ENCODE measurements at regions not wholly inside any gene's neighbourhood (a gene's known extent, or its start where the extent isn't known, plus 50 kb on each side); places are given as distances from the start of the nearest gene placed in this dataset.

DNA sequence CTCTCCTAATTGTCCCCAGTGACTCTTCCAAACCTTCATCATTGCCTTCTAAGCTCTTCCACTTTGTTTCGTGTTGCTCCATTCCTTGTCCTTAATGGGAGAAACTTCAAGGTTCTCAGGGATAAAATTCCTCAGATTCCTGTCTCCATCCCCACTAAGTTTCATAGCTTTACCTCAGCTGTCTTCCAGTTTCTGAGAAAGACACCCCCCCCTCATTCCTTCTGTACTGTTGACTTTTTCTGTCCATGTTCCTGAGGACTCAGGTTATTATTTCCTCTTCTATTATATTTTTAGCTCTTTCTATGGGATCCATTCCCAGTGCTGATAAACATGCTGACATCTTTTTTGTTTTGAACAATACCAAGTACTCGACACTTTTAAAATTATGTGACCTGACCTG is 215.3 kb upstream of the PTGFR start:
- no peaks in the 10 kb centered on the region for H3K4me1 Mint-ChIP-seq
- TF ChIP-seq, protein P1, sequence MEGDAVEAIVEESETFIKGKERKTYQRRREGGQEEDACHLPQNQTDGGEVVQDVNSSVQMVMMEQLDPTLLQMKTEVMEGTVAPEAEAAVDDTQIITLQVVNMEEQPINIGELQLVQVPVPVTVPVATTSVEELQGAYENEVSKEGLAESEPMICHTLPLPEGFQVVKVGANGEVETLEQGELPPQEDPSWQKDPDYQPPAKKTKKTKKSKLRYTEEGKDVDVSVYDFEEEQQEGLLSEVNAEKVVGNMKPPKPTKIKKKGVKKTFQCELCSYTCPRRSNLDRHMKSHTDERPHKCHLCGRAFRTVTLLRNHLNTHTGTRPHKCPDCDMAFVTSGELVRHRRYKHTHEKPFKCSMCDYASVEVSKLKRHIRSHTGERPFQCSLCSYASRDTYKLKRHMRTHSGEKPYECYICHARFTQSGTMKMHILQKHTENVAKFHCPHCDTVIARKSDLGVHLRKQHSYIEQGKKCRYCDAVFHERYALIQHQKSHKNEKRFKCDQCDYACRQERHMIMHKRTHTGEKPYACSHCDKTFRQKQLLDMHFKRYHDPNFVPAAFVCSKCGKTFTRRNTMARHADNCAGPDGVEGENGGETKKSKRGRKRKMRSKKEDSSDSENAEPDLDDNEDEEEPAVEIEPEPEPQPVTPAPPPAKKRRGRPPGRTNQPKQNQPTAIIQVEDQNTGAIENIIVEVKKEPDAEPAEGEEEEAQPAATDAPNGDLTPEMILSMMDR (IDR thresholded peaks at IDR 0.05) = no peak
- ATAC-seq (ENCODE audit: low read depth) (no peak), DNase-seq (no peak)
- CTCF ChIA-PET = interaction anchor here (0.7 kb wide), 1 partner anchor 565 kb away, joined by 3 read pairs; no protein-coding TSS in a partner anchor
- H3K9me3 Mint-ChIP-seq = no peaks in the 10 kb centered on the region
- H3K27ac Mint-ChIP-seq = no peak overlapping the region
- no peak overlapping the region for H3K4me3 Mint-ChIP-seq
- H3K27me3 Mint-ChIP-seq = no peaks in the 10 kb centered on the region
- H3K36me3 Mint-ChIP-seq (ENCODE audit: low read depth) = no peaks in the 10 kb centered on the region
- intact Hi-C loops (cut with micrococcal nuclease) = no loop called here
- POLR2A ChIA-PET = no interaction called here

- Mint-ChIP-seq H3K4me1 (no peaks in the 10 kb centered on the region), H3K4me3 (no peak overlapping the region), H3K9me3 (no peaks in the 10 kb centered on the region), H3K36me3 (ENCODE audit: low read depth) (no peaks in the 10 kb centered on the region), H3K27me3 (no peaks in the 10 kb centered on the region), H3K27ac (no peak overlapping the region)
- POLR2A ChIA-PET = no interaction called here
- TF ChIP-seq, protein P1 (IDR thresholded peaks at IDR 0.05) = no peak
- DNase-seq (no peak), ATAC-seq (ENCODE audit: low read depth) (no peak)
- CTCF ChIA-PET = no interaction called here
- intact Hi-C loops (cut with micrococcal nuclease) = no loop called here
Observed at GRCh38 chr1:78275906-78276685, 214.7 kb upstream of the PTGFR start.

GRCh38 chr1:78277253-78277652 is 213.5 kb upstream of the PTGFR start:
- no peaks in the 10 kb centered on the region for H3K9me3 Mint-ChIP-seq
- intact Hi-C loops (cut with micrococcal nuclease) = no loop called here
- ATAC-seq (ENCODE audit: low read depth) (no peak), DNase-seq (no peak)
- TF ChIP-seq, protein P1 (IDR thresholded peaks at IDR 0.05) = no peak
- H3K4me3 Mint-ChIP-seq = no peak overlapping the region
- ChIA-PET POLR2A (no interaction called here), CTCF (no interaction called here)
- H3K27ac Mint-ChIP-seq = no peak overlapping the region
- H3K4me1 Mint-ChIP-seq = no peaks in the 10 kb centered on the region
- H3K36me3 Mint-ChIP-seq (ENCODE audit: low read depth) = no peaks in the 10 kb centered on the region
- no peaks in the 10 kb centered on the region for H3K27me3 Mint-ChIP-seq

GRCh38 chr1:78279051-78279450 is 211.7 kb upstream of the PTGFR start:
- Mint-ChIP-seq H3K4me1 (no peaks in the 10 kb centered on the region), H3K27ac (no peak overlapping the region), H3K4me3 (no peak overlapping the region), H3K27me3 (no peaks in the 10 kb centered on the region), H3K36me3 (ENCODE audit: low read depth) (no peaks in the 10 kb centered on the region), H3K9me3 (no peaks in the 10 kb centered on the region)
- TF ChIP-seq, protein P1 (IDR thresholded peaks at IDR 0.05) = no peak
- ATAC-seq (ENCODE audit: low read depth) = no peak
- POLR2A ChIA-PET = no interaction called here
- no peak for DNase-seq
- CTCF ChIA-PET = no interaction called here
- intact Hi-C loops (cut with micrococcal nuclease) = no loop called here

GRCh38 chr1:78280626-78281025 is 210.1 kb upstream of the PTGFR start:
- TF ChIP-seq, protein P1 (IDR thresholded peaks at IDR 0.05) = no peak
- ATAC-seq (ENCODE audit: low read depth) (no peak), DNase-seq (no peak)
- no peaks in the 10 kb centered on the region for H3K4me1 Mint-ChIP-seq
- H3K27me3 Mint-ChIP-seq = no peaks in the 10 kb centered on the region
- no peaks in the 10 kb centered on the region for H3K9me3 Mint-ChIP-seq
- no peaks in the 10 kb centered on the region for H3K36me3 Mint-ChIP-seq (ENCODE audit: low read depth)
- intact Hi-C loops (cut with micrococcal nuclease) = no loop called here
- ChIA-PET POLR2A (no interaction called here), CTCF (no interaction called here)
- H3K4me3 Mint-ChIP-seq = no peak overlapping the region
- H3K27ac Mint-ChIP-seq = no peak overlapping the region
